Panc1 (cell line): ENCODE measurements at regions not wholly inside any gene's neighbourhood (a gene's known extent, or its start where the extent isn't known, plus 50 kb on each side); places are given as distances from the start of the nearest gene placed in this dataset.

Source experiments
- POLR2AphosphoS5 ChIP-seq: IDR thresholded peaks from 2 replicates; pipeline ENCODE4 v1.6.1; 2012; ENCODE audit warnings: mild to moderate bottlenecking, low read depth, low read length, moderate library complexity
- REST ChIP-seq, 2 experiments: IDR thresholded peaks; 2 replicates each; pipeline ENCODE4 v1.6.1; 2011 to 2012; ENCODE audit warnings: low read depth in 2 of 2, control low read depth in 1 of 2, low read length in 1 of 2, mild to moderate bottlenecking in 1 of 2, moderate library complexity in 1 of 2; ENCODE audit not compliant: insufficient read depth in 1 of 2
- SIN3A ChIP-seq: IDR thresholded peaks from 2 replicates; pipeline ENCODE4 v1.6.1; 2012; ENCODE audit warnings: low read depth, mild to moderate bottlenecking, low read length, moderate library complexity, borderline replicate concordance; ENCODE audit not compliant: insufficient read depth
- TCF7L2 ChIP-seq: IDR thresholded peaks from 2 replicates; pipeline ENCODE4 v1.6.1; 2011; ENCODE audit warnings: mild to moderate bottlenecking, low read depth, low read length, inconsistent platforms
- TF ChIP-seq, protein P1 (sequence below): fragments of 450-650 bp; IDR thresholded peaks from 2 replicates; pipeline ENCODE4 v1.5.1; 2017; ENCODE audit warnings: mild to moderate bottlenecking

- TF ChIP-seq POLR2AphosphoS5 (no peak), SIN3A (no peak), REST (IDR thresholded peaks at IDR 0.05; ENCODE audit: insufficient read depth in 1 of 2, low read depth in 2 of 2, low read length in 1 of 2) (no peak), TCF7L2 (no peak)
- TF ChIP-seq, protein P1, sequence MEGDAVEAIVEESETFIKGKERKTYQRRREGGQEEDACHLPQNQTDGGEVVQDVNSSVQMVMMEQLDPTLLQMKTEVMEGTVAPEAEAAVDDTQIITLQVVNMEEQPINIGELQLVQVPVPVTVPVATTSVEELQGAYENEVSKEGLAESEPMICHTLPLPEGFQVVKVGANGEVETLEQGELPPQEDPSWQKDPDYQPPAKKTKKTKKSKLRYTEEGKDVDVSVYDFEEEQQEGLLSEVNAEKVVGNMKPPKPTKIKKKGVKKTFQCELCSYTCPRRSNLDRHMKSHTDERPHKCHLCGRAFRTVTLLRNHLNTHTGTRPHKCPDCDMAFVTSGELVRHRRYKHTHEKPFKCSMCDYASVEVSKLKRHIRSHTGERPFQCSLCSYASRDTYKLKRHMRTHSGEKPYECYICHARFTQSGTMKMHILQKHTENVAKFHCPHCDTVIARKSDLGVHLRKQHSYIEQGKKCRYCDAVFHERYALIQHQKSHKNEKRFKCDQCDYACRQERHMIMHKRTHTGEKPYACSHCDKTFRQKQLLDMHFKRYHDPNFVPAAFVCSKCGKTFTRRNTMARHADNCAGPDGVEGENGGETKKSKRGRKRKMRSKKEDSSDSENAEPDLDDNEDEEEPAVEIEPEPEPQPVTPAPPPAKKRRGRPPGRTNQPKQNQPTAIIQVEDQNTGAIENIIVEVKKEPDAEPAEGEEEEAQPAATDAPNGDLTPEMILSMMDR, result no peak
Measured at GRCh38 chr7:73972614-73973013, 55.4 kb upstream of the ELN start.
